ENCODE measurements at regions not wholly inside any gene's neighbourhood (a gene's known extent, or its start where the extent isn't known, plus 50 kb on each side); places are given as distances from the start of the nearest gene placed in this dataset.
"Not testable (repeated sequence)": the region's sequence is repeated elsewhere in the genome, so short reads cannot be mapped to it uniquely, and the experiment has no call there.

DNA sequence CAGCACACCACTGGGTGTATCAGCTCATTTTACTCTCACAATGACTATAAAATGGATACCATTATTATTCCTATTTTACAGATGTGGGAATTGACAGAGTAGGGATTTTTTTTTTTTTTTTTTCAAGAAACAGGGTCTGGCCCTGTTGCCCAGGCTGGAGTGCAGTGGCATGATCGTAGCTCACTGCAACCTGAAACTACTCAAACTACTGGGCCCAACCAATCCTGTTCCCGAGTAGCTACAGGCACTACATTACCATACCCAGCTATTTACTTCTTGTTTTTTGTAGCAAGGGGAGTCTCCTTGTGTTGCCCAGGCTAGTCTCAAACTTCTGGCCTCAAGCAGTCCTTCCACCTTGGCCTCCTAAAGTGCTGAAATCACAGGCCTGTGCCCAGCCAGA, 95.2 kb downstream of the LARP7 start:
- no peak for FAIRE-seq
- DNase-seq (ENCODE audit: insufficient read length, low spot score), result no peak
- TF ChIP-seq CTCF (IDR thresholded peaks at IDR 0.05; ENCODE audit: insufficient read depth, missing control alignments), result no peak

DNA sequence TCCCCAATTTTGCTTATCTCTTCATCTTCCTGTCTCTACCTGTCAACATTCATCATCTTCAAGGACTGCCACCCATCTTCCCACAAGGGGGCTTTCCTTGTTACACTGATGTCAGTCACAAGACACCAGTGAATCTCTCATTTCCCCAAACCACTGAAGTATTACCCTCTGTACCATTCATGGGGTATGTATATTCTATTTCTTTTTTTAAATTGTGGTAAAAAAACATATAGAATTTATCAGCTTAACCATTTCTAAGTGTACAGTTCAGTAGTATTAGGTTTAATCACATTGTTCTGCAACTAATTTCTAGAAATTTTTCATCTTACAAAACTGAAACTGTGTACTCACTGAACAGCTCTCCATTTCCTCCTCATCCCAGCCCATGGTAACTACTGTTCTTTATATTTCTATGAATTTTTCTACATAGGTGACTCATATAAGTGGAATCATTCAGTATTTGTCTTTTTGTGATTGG, 98.6 kb downstream of the LARP7 start:
- TF ChIP-seq CTCF (IDR thresholded peaks at IDR 0.05; ENCODE audit: insufficient read depth, missing control alignments), result no peak
- DNase-seq (ENCODE audit: insufficient read length, low spot score), result no peak
- FAIRE-seq, result no peak

DNA sequence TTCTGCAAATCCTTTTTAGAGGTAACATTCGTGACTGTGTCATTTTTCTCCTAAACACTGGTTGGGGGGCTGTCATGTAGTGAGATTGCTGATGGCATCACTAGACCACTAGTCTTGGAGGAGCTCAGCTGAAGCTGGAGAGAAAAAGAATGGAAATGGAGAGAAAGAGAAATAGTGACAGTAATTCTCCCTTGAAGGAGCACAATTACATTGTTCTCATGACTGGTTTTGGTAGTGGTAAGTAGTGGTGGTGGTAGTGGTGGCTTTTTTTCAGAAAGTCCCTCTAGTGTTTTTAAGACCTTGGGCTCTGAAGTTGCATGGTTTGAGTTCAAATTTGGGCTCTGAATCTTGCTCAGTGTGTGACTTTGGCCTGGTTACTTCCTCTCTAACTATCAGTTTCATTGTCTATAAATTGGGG, 99.8 kb downstream of the LARP7 start:
- no peak for FAIRE-seq
- no peak for TF ChIP-seq CTCF (IDR thresholded peaks at IDR 0.05; ENCODE audit: insufficient read depth, missing control alignments)
- DNase-seq (ENCODE audit: insufficient read length, low spot score), result no peak

DNA sequence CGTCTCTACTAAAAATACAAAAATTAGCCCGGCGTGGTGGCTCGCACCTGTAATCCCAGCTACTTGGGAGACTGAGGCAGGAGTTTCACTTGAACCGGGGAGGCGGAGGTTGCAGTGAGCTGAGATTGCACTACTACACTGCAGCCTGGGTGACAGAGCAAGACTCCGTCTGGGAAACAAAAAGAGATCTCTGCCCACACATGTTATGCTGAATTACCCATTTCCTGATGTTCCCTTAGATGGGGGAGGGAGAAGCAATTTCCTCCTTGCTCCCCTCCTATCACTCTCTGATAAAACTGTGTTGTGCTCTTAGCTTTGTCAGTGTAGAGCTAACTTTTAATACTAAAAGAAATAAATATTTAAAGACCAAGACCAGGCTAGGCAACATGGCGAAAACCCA, 102.5 kb downstream of the LARP7 start:
- no peak for TF ChIP-seq CTCF (IDR thresholded peaks at IDR 0.05; ENCODE audit: insufficient read depth, missing control alignments)
- no peak for FAIRE-seq
- DNase-seq (ENCODE audit: insufficient read length, low spot score), result no peak

- DNase-seq (ENCODE audit: insufficient read length, low spot score), result no peak
- no peak for TF ChIP-seq CTCF (IDR thresholded peaks at IDR 0.05; ENCODE audit: insufficient read depth, missing control alignments)
- FAIRE-seq, result no peak
Observed at GRCh38 chr4:112747036-112747435, 110.1 kb downstream of the LARP7 start.

GRCh38 chr4:112748352-112748878, 111.5 kb downstream of the LARP7 start:
- TF ChIP-seq CTCF (IDR thresholded peaks at IDR 0.05; ENCODE audit: insufficient read depth, missing control alignments), result no peak
- DNase-seq (ENCODE audit: insufficient read length, low spot score) (no peak), FAIRE-seq (no peak)

DNA sequence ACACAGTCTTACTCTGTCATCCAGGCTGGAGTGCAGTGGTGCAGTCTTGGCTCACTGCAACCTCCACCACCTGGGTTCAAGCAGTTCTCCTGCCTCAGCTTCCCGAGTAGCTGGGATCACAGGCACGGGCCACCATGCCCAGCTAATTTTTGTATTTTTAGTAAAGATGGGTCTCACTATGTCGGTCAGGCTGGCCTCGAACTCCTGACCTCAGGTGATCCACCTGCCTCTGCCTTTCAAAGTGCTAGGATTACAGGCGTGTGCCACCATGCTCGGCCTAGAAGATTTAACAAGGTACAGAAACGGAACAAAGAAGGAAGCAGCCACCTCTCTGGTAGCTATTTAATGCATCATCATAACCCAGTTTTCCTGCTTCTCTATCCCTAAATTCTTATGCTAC, 113.8 kb downstream of the LARP7 start:
- not testable (repeated sequence) for FAIRE-seq; DNase-seq (ENCODE audit: insufficient read length, low spot score)

GRCh38 chr4:112751447-112751846, 114.5 kb downstream of the LARP7 start:
- TF ChIP-seq CTCF (IDR thresholded peaks at IDR 0.05; ENCODE audit: insufficient read depth, missing control alignments), result no peak
- FAIRE-seq, result no peak
- no peak for DNase-seq (ENCODE audit: insufficient read length, low spot score)
